HG02884 (cell line): ENCODE measurements at regions not wholly inside any gene's neighbourhood (a gene's known extent, or its start where the extent isn't known, plus 50 kb on each side); places are given as distances from the start of the nearest gene placed in this dataset.

ENCODE experiments used
- ATAC-seq: cut with Tn5 transposase; IDR thresholded peaks from one replicate; pipeline ENCODE4 v1.9.1; 2021; ENCODE audit warnings: mild to moderate bottlenecking, moderate library complexity; ENCODE audit not compliant: unreplicated experiment

GRCh38 chr22:48697694-48698276 is 1129.9 kb downstream of the BRD1 start:
- ATAC-seq = no peak

- no peak for ATAC-seq
These were observed 1130.5 kb downstream of the BRD1 start for GRCh38 chr22:48697223-48697622.

- no peak for ATAC-seq
These were observed 1131.3 kb downstream of the BRD1 start for GRCh38 chr22:48696371-48696770.

- no peak for ATAC-seq
These were observed 1131.9 kb downstream of the BRD1 start for GRCh38 chr22:48695731-48696305.

GRCh38 chr22:48695251-48695650 is 1132.4 kb downstream of the BRD1 start:
- ATAC-seq = no peak

- no peak for ATAC-seq
These were observed 1133.3 kb downstream of the BRD1 start for GRCh38 chr22:48694296-48694883.

DNA sequence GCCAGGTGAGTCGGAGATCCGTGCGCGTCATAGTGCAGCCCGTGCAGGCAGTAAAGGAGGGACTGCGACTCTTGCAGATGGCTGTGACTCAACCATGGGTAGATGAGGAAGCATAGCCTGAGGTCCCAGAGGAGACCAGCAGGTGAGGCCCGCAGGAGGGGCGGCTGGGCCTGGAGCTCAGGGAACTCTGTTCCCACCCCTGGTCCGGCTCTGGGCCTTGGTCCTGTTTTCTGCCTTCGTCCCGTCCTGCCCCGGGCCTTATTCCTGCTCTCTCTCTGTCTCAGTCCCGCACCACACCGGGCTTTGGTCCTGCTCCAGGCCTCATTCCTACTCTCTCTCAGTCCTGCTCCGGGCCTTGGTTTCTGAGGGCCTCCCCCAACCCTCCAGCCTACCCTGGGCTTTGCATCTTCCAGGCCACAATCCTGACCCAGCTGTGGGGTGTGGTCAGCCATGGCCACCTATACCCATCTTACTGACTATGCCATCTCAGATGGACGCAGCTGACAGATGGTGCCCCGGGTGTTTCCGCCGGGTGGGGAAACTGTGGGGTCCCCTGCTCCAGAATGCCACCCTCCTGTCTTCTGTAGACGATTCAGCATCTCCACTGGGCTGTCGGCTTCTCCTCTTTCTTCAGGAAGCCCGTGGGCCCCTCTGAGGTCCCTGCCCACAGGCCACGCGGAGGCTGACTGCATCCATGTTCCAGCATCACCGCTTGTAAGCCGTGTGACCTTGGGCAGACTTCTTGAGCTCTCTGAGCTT is 1134.1 kb downstream of the BRD1 start:
- no peak for ATAC-seq

DNA sequence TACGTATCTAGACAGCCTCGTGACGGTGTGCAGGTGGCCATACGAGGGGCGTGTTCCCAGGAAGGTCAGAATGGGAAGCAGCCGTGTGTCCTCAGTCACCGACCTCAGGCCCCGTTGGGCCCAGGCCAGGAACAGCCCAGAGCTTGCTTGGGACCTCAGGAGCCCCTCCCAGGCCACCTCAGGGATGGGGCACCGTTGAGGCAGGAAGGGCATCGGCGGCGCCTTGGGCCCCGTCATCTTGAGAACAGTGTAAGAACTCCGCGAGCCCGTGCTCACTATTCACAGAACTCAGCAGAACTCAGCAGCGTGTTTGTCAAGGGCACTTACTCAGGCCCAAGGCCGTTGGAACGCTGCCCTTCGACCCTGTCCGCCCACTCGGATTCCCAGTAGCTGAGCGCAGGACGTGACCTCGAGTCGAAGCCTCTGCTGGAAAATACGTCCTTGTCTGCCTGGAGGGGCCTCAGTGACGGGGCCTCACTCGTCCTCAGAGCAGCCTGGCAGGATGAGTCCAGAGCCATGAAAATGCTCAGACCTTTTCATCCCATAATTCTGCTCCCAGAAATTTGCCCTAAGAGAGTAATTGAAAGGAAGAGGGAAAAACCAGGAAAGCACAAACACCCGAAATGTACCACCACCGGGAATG is 1134.8 kb downstream of the BRD1 start:
- ATAC-seq = no peak

- no peak for ATAC-seq
These were observed 1136.2 kb downstream of the BRD1 start for GRCh38 chr22:48691431-48691851.

DNA sequence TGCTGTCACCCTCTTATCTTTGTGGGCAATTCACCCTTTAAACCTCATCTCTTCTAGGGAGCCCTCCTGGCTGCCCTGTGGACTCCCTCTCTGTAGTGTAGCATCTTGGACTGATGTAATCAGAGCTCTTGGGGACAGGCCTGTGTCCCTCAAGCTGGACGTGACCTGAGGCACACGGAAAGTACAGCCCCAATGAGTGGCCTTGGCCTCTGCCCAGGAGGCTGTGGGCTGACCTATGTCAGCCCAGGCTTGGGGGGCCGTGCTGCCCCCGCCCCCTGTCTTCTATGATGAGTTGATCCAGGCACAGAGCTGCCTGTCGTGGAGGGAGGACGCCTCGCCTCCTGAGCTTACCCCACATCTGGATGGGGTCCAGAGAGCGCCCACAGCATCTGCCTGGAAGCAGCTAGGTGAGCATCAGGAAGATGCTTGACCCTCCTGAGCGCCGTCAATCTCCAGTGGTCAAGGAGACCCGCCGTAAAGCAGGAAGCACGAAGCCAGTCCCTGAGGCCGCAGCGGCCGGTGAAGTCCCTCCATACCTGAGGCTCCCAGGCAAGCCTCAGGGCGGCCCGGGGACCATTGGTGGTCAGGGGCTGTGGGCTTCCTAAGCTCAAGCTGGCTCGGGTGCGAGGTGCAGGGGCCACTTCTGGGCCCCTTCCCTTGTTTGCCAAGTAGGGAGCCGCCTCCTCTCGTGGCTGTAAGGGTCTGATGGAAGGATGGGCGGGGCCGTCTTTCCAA is 1136.9 kb downstream of the BRD1 start:
- ATAC-seq = no peak

- ATAC-seq = no peak
These were observed 1138.5 kb downstream of the BRD1 start for GRCh38 chr22:48689206-48689605.

GRCh38 chr22:48688366-48688765 is 1139.3 kb downstream of the BRD1 start:
- no peak for ATAC-seq

DNA sequence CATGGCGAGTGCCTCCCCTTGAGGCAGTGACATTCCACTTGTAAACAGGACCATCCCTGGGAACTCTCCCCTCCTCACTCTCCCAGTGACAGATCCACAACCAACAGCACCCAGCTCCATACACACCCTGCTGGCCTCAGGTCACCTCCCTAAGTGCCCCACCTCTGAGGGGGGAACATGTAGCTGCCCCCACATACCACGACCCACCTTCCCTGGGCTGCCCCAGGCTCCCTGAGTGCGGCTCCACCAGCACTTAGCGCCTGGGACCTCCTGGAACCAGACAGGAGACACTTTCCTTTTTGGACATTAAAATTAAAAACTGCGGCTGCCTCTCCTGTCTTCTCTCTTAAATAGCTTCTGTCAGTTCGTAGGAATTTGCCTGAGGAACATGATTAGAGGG is 1140.1 kb downstream of the BRD1 start:
- ATAC-seq = no peak

- ATAC-seq = no peak
These were observed 1140.9 kb downstream of the BRD1 start for GRCh38 chr22:48686694-48687302.

- ATAC-seq = no peak
These were observed 1141.9 kb downstream of the BRD1 start for GRCh38 chr22:48685767-48686166.

- no peak for ATAC-seq
These were observed 1144.0 kb downstream of the BRD1 start for GRCh38 chr22:48683640-48684039.

DNA sequence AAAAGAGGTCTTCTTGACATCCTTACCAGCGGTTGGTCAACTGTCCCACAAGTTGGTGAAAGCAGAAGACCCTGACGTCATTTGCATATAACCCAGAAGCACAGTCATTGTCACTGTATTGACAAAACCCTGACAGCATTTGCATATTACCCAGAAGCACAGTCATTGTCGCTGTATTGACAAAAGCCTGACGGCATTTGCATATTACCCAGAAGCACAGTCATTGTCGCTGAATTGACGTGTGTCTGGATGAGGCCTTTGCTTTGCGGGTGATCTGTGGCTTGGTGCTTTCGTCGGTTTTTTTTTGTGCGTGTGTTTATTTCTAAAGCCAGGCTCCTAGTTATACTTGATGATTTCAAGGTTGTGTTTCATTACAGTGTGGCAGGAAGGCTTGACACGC is 1145.2 kb downstream of the BRD1 start:
- no peak for ATAC-seq

- ATAC-seq = no peak
These were observed 1147.1 kb downstream of the BRD1 start for GRCh38 chr22:48680601-48681000.

GRCh38 chr22:48679656-48680555 is 1147.8 kb downstream of the BRD1 start:
- ATAC-seq = no peak
